HG03064 (cell line): ENCODE measurements at regions not wholly inside any gene's neighbourhood (a gene's known extent, or its start where the extent isn't known, plus 50 kb on each side); places are given as distances from the start of the nearest gene placed in this dataset.
"Not testable (repeated sequence)": the region's sequence is repeated elsewhere in the genome, so short reads cannot be mapped to it uniquely, and the experiment has no call there.

Experiments
- ATAC-seq: cut with Tn5 transposase; IDR thresholded peaks from one replicate; pipeline ENCODE4 v1.9.1; 2021; ENCODE audit warnings: low read depth; ENCODE audit not compliant: unreplicated experiment

DNA sequence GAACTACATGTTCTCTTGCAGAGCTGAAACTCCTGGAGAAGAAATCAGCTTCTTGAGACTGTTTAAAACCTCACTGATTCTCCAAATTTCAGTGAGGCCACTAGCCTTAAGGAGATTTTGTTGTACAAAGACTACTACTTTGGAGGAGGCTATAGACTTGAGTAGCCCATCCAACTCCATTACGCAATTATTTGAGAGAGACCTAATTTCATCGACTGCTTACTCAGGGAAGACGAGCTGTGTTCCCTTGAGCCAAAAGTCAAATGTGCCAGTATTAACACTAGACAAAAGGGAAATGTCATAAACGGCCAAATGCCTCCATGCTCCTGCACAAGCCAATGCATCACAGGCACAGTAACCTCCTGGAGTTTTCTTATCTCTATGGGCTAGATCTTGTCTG, 182.8 kb upstream of the SESN3 start:
- no peak for ATAC-seq

DNA sequence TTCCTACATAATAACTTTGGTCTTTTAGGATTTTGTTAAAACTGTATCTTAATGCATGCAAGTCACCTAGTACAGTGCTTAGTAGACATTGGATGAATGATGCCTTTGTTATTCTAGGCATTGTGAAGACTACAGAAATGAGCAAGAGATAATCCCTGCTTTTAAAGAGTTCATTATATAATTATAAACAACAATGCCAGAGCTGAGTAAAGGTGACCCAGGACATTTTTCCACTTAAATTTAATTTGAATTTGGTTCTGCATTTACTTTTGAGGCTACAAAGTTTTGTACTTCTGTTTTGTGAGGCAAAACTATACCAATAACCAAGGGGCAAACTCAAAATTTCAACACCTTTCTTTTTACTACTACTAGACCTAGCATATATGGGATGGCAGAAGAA, 182.0 kb upstream of the SESN3 start:
- ATAC-seq, result no peak

DNA sequence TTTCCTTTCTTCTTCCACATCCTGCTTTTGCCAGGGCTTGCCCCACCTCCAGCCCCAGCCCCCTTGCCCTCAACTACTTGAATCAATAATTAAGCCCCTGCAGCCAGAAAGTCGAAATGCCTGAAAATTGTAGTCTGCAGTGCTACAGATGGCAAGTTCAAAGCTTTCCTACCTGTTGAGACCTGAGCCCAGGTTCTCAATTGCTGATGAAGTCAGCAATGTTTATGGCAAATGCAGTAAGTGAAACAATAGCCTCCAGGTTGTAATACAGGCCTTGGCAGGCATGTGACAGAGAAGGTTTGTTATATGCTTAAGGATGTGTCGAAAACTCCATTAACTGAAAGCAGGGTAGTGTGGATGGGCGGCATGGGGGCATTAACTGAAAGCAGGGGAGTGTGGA, 181.1 kb upstream of the SESN3 start:
- no peak for ATAC-seq

DNA sequence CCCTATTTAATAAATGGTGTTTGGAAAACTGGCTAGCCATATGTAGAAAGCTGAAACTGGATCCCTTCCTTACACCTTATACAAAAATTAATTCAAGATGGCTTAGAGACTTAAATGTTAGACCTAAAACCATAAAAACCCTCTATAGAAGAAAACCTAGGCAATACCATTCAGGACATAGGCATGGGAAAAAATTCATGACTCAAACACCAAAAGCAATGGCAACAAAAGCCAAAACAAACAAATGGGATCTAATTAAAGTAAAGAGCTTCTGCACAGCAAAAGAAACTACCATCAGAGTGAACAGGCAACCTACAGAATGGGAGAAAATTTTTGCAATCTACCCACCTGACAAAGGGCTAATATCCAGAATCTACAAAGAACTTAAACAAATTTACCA, 179.7 kb upstream of the SESN3 start:
- ATAC-seq, result not testable (repeated sequence)

DNA sequence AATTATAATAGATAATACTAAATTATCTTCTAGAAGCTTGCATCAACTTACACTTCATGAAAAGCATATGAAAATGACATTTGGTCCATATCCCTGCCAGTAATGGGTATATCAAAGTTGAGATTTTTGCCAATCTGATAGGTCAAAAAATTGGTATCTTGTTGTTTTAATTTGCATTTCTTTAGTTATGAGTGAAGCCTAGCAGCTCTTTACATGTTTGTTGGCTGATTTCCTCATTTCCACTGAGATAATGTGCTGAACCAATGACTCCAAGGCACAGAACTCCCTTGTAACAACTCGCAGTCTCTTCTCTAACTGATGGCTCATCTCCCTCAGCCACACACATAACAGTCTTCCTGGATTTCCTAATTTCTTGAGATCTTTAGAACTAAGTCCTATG, 175.3 kb upstream of the SESN3 start:
- ATAC-seq, result no peak

DNA sequence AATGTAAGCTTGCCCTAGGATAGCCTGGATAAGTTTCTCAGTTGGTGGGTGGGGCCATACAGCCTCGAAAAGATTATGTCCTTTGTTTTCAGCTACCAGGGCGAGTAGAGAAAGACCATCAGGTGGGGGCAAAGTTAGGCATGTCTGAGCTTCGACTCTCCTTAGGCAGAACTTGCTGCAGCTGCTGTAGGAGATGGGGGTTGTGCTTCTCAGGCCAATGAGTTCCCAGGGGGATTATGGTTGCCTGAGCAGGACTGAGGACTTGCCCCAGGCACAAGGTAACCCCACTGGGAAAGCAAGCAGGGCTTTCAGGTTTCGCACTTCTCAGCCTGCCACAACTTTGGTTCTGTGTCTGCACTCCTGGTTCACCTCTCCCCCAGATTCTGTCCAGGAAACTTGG, 173.4 kb upstream of the SESN3 start:
- ATAC-seq, result no peak

DNA sequence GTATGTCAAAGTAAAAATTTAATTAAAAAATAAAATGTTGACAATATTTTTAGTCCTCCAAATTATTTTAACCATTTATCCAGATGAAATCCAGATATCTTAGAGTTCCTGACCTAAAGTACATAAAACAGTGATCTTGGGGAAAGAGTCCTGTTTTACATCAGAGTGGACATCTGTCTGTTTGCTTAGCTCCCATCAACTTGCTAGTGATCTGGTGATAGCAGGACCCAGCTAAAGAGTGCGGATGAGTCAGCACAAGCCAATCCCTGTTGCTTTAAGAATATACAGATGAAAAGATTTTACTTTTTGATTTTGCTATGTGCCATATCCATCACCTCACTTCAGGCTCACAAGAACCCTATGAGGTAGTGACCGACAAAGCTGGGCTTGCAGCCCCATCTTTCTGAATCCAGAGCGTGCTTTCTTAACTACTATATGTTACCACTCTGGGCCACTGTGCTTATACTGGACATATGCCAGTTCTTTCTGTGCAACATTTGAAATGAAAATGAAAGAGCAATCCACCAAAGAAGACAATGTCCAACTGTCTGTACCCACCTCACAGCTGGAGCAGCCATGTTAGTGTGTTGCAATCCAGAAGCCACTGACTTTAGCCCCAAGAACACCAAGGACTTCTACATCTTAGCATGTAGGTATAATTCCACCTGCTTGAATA, 167.6 kb upstream of the SESN3 start:
- ATAC-seq, result no peak

DNA sequence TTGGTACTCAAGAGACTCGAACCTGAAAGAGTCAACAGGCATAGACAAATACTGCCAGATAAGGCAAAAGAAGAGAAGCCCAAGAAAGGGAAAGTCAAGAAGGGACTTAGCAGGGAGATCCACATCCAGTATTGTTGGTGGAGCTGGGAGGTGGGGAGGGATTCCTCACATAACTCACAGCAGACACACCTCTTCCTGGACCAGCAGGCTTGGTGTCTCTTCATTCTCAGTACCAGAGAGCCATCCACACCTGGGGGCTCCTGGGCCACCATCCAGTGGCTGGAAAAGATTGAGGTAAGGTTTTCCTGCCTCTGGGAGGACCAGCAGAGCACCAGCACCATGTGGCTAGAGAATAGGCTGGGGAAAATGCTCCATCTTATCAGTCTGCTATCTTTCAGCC, 161.6 kb upstream of the SESN3 start:
- no peak for ATAC-seq

DNA sequence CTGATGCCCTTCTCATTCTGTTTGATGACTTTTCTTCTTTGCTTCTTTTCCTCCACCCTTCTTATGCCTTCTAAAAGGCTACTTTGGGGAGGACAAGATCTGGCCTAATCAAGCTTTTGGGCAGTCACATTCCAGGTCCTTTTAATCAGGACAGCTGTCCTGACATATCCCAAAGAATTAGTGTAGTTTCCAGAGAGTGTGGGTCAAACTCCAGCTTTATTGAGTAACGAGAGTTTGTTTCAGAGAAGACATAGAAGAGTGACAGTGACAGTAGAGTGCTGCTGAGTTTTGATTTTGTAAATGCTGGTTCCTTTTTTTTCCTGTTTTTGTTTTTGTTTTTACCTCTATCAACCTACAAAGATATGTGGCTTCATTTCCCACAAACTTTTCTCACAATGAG, 158.4 kb upstream of the SESN3 start:
- ATAC-seq, result no peak

DNA sequence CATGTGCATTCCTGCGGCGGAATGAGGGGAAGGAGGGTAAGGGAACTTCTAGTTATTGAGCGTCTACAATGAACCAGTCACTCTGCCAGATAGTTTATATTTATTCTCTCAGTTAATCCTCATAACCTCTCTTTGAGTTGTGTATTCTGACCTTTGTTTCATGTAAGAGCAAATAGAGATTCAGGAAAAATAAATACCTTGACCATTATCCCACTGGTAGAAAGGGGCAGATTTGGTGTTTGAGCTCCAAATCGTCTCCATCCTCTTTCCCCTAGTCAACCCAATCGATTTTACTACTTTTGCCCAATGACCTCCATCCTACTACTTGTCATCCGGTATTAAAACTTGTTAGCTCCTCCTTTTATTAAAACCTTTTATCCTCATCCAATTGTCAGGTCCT, 157.1 kb upstream of the SESN3 start:
- ATAC-seq, result no peak

DNA sequence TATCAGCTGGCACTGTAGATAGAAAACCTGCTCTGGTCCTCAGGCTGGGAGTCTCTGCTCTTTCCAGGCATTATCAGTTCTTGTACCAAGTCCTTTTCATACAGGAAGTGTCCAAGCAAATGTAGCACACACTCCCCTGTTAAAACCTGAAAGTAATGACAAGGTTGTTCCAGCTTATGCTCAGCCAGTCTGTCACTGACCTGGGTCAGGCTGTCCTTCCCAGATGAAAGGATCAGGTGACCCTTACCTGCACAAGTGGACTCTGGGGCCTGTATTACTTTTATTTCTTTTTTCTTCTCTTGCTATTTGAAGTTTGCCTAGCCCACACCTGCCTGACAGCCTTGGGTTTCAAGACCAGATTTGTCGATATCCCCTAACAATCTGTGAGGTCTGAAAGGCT, 156.3 kb upstream of the SESN3 start:
- ATAC-seq, result no peak

DNA sequence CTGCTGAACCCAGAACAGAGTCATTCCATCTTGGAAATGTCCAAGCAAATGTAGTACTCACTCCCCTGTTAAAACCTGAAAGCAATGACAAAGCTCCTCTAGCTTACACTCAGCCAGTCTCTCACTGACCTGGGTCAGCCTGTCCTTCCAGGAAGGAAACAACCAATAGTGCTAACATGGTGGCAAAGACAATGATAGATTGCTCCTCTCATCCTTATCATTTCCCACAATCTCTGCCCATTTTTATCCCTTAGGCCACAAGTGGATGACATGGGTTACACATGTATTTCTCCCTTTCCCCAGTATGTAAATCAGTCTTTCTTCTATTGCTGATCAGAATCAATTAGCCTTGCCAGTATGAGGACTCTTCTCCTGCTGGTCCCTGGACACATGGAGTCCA, 154.6 kb upstream of the SESN3 start:
- ATAC-seq, result no peak

DNA sequence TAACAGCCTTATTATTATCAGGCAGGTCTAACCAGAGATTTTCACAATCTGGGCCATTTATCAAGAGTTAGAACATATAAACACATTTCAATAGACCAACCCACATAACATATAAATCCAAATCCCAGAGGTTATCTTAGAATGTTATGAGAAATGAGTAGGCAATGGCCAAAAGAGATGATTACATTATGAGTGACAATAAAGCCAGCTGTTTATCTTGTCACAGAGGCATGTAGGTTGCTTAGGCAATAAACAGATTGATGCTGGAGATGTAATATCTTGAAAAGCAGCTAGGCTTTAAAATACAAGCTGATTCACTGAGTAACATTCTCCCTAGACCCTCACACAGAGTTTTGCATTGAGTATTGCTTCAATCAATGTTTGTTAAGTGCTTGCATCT, 148.5 kb upstream of the SESN3 start:
- ATAC-seq, result no peak

DNA sequence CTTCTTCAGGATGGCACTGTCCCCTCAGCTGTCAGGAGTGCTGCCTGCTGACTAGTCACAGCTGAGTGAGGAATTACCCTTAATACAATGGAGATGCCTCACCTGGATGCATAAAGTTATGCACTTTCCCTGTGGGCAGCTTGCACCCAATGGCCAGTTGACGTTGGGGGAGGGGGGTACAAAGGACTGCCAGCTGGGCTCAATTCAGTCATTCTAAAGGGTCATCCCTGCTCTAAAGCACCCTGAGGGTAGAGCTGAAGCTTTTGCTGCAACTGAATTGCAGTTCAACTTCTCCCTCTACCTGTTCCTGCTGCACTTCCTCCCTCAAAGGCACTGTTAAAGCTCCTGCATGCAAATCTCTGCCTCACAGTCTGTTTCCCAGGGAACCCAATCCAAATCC, 147.8 kb upstream of the SESN3 start:
- no peak for ATAC-seq

DNA sequence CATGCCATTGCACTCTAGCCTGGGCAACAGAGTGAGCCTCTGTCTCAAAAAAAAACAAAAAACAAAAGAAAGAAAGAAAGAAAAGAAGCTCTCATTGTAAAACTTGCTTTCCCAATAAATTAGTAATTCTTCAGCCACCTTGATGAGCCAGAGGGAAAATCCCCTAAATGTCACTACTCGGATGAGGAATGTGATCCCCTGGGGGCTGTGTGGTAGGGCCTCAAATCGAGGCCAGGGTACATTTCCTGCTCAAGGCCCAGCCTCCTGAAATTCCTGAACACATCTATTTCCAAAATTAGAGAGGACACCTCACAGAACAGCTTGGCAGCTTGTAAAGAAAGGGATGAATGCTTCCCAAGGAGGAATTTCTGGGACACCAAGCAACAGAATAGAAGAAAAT, 147.1 kb upstream of the SESN3 start:
- no peak for ATAC-seq

DNA sequence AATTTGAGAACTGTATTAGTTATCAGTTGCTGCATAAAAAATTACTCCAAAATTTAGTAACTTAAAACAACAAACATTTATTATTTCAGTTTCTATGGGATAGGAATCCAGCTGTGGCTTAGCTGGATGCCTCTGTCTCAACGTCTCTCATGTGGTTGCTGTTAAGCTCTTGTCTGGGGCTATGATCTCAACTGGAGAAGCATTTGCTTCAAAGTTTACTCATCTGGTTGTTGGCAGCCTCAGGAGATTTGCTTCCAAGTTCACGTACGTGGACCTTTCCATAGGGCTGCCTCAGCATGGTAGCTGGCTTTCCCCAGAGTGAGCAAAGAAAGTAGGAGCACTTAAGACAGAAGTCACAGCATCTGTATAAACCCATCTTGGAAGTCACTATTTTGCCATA, 144.9 kb upstream of the SESN3 start:
- ATAC-seq, result no peak

DNA sequence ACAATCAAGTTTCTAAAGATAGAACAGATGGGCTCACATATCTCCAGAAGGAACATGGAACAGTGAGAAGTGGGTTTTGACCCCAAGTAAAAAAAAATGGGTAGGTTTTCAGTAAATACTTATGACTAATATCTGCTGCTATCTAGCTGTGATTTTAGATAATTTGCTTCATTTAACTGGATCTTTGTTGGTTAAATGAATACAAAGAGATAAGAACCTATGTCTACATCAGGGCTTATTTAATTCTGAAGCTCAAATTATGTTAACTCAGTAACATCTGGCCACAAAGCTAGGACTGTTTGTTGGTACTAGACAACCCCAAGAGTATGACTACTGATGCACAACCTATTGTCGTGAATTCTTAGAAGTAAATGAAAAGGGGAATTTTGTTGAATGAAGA, 144.4 kb upstream of the SESN3 start:
- no peak for ATAC-seq

DNA sequence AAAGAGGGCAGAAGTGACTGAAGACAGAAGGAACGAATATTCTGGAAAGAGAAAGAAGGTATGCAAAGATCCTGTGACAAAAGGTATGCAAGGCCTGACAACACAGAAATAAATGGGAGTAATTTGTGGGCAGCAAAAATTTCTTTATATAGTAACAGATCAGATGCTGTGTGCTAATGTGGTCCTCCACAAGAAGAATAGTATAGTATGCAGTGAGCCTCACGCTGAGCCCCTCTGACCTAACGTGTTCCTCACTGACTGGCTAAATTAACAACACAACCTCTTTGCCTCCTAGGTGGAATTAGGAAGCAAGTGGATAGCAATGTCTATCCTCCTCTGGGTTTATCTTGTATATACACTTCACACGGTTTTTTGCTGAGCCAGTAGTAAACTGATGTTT, 143.1 kb upstream of the SESN3 start:
- ATAC-seq, result no peak

DNA sequence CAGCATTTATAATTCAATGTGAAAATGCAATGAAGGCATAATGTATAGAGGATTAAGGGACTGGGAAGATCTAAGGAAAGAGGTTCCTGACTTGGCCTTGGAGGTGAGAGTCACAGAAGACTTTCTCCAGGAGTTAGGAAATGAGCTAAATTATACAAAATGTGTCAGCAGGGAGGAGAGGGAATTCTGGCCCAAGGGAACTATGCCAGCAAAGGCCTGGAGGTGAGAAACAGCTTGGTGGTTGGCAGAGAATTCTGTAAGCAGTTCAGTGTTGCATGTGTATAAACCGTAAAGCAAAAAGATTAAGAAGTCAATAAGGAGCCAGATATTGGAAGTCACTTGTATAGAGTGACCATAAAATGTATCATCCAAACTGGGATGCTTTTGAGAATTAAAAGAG, 142.2 kb upstream of the SESN3 start:
- no peak for ATAC-seq

DNA sequence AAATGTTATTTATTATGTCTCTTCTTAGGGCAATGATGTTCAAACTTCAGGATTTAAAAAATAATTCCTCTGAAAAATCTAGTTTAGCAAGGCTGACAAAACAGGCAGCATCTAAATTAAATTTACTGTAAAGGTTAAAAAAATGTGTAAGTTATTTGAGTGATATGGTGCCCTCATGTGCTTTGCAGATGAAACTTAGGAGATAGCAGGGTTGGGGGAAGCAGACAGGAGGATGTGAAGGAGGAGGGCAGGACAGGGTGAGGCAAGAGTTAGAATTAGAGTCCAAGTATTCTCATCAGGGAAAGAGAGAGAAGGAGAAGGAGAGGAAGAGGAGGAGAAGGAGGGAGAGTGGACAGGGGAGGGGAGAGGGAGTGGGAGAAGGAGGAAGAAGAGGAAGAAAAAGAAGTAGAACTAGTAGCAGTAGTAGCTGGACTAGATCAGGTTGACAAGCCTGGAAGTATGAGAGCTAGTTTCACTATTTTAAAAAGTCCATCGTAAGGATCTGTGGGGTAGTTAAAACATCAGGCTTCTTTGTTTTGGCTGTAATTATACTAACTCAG, 141.2 kb upstream of the SESN3 start:
- no peak for ATAC-seq

DNA sequence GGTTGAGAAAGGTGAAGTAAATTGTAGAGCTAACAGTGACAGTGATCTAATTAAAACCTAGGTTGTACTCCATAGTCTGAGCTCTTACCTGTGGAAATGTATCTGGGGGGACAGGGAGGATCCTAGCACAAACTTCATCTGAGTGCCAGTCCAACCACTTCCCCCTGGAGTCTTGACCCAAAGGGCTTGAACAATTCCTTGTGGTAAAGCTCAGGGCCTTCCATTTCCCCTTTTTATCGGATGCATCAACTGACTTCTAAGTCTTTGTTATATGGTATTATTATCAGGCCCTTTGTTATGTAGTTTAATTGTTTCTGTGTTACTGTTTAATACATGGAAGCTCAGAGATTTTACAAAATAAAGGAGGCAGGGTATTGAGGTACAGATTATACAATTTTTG, 140.2 kb upstream of the SESN3 start:
- no peak for ATAC-seq

DNA sequence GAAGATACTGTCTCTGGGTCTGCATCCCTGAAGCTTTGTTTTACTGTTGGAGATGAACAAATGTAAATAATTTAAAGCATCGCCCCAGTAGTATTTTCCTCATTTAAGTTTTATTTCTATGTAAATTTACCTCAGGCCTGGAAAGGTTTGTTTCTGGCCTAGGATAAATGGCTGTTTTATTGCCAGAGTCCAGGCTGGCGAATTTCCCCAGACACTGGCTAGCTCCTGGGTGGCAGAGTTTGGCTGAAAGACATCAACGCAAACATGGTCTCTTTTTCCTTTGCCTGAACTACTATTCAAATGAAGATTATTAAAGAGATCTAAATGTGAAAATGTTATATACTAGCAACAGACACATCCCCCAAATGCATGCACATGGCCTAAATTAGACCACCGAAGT, 136.7 kb upstream of the SESN3 start:
- no peak for ATAC-seq

DNA sequence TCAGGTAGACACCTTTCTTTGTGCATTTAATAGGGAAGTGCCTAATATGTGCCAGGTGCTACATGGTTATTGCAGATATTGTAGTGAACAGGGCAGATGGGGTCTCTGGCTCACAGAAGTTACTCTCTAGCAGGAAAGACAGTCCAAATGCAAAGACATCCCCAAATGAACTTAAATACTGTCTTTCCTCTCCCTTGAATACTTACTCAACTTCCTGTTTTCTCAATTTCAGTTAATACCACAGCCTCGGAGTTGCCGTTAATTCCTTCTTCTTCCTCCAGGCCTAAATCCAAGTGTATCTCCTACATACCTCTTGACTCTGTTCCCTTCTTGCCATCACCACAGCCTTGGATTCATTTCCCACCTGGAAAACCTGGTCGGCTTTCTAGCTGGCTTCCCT, 134.3 kb upstream of the SESN3 start:
- no peak for ATAC-seq
